IMR-90 (cell line): ENCODE measurements at regions not wholly inside any gene's neighbourhood (a gene's known extent, or its start where the extent isn't known, plus 50 kb on each side); places are given as distances from the start of the nearest gene placed in this dataset.

Experiments used
- ATAC-seq: fragments of 200-7000 bp; cut with Tn5 transposase; 2 replicates; pipeline ENCODE4 v1.9.1; 2020; ENCODE audit warnings: low read depth, mild to moderate bottlenecking, moderate library complexity
- BruUV-seq: library from RNA; stranded (reverse); fragments of 400-500 nt; replicated peaks from 2 replicates; lab custom pipeline; 2021; lab: Mats Ljungman, UMichigan
- CTCF ChIA-PET: fragments of 300-600 bp; formaldehyde crosslinking; extraction: SDS; loops from one replicate; lab custom pipeline; 2021; ENCODE audit warnings: antibody characterized with exemption; lab: Yijun Ruan, JAX
- POLR2A ChIA-PET: fragments of 300-600 bp; sonication (Branson Sonifier 250); formaldehyde crosslinking; loops from one replicate; lab custom pipeline; 2022; ENCODE audit warnings: antibody characterized with exemption; ENCODE audit not compliant: unreplicated experiment; lab: Charles Lee
- DNase-seq: peaks from one replicate; pipeline ENCODE4 v3.0.0; 2013
- H2AFZ ChIP-seq: replicated peaks from 2 replicates; pipeline ENCODE3; 2013; ENCODE audit warnings: low read length, mild to moderate bottlenecking; ENCODE audit not compliant: poor library complexity
- H2AK5ac ChIP-seq: 2 replicates; pipeline ENCODE4 v1.6.1; 2013; ENCODE audit warnings: low read depth, low read length, inconsistent platforms
- H2AK9ac ChIP-seq: replicated peaks from 2 replicates; pipeline ENCODE3; 2013; ENCODE audit warnings: mild to moderate bottlenecking, low read depth, low read length, moderate library complexity; ENCODE audit not compliant: poor library complexity
- H2BK120ac ChIP-seq: 2 replicates; pipeline ENCODE4 v1.6.1; 2013; ENCODE audit warnings: low read depth, low read length, inconsistent platforms
- H2BK15ac ChIP-seq: 3 replicates; pipeline ENCODE4 v1.6.1; 2013; ENCODE audit warnings: low read depth, low read length, inconsistent platforms
- H2BK20ac ChIP-seq: 2 replicates; pipeline ENCODE4 v1.6.1; 2013; ENCODE audit warnings: low read depth, mild to moderate bottlenecking, inconsistent platforms, low read length, moderate library complexity
- H2BK5ac ChIP-seq: 2 replicates; pipeline ENCODE4 v1.6.1; 2013; ENCODE audit warnings: mild to moderate bottlenecking, low read depth, low read length, inconsistent platforms; ENCODE audit not compliant: poor library complexity, severe bottlenecking
- H3K14ac ChIP-seq: replicated peaks from 2 replicates; pipeline ENCODE4 v1.6.1; 2013; ENCODE audit warnings: low read depth, low read length, inconsistent platforms
- H3K18ac ChIP-seq: 2 replicates; pipeline ENCODE4 v1.6.1; 2013; ENCODE audit warnings: low read depth, low read length, control low read depth
- H3K23ac ChIP-seq: 2 replicates; pipeline ENCODE4 v1.6.1; 2013; ENCODE audit warnings: low read depth, low read length, inconsistent platforms
- H3K27ac ChIP-seq: 2 replicates; pipeline ENCODE4 v1.5.1; 2013; ENCODE audit warnings: mild to moderate bottlenecking, control low read depth, low read length; ENCODE audit not compliant: insufficient read depth
- H3K27me3 ChIP-seq: 2 replicates; pipeline ENCODE4 v1.6.1; 2013; ENCODE audit warnings: low read length; ENCODE audit not compliant: control insufficient read depth, insufficient read depth
- H3K36me3 ChIP-seq: 2 replicates; pipeline ENCODE4 v1.6.1; 2013; ENCODE audit warnings: low read length, mixed read lengths; ENCODE audit not compliant: control insufficient read depth, insufficient read depth
- H3K4ac ChIP-seq: 2 replicates; pipeline ENCODE4 v1.6.1; 2013; ENCODE audit warnings: low read depth, low read length, inconsistent platforms
- H3K4me1 ChIP-seq: 2 replicates; pipeline ENCODE4 v1.6.1; 2013; ENCODE audit warnings: low read length, mixed read lengths; ENCODE audit not compliant: control insufficient read depth, insufficient read depth
- H3K4me2 ChIP-seq: 2 replicates; pipeline ENCODE4 v1.6.1; 2013; ENCODE audit warnings: low read depth, mild to moderate bottlenecking, control low read depth, low read length, moderate library complexity
- H3K4me3 ChIP-seq: 2 replicates; pipeline ENCODE4 v1.5.1; 2013; ENCODE audit warnings: low read depth, mild to moderate bottlenecking, control low read depth, low read length, moderate library complexity; ENCODE audit not compliant: insufficient read depth
- H3K56ac ChIP-seq: 2 replicates; pipeline ENCODE4 v1.6.1; 2013; ENCODE audit warnings: low read length, inconsistent platforms; ENCODE audit not compliant: insufficient read depth; ENCODE audit errors: extremely low read depth
- H3K79me1 ChIP-seq, 2 experiments: 2 replicates each; pipeline ENCODE4 v1.6.1; 2013; ENCODE audit warnings: low read length in 2 of 2, inconsistent platforms in 1 of 2, low read depth in 1 of 2
- H3K9ac ChIP-seq: 2 replicates; pipeline ENCODE4 v1.6.1; 2013; ENCODE audit warnings: low read depth, low read length, control low read depth
- H3K9me1 ChIP-seq: 2 replicates; pipeline ENCODE4 v1.6.1; 2013; ENCODE audit warnings: low read length, inconsistent platforms; ENCODE audit not compliant: insufficient read depth
- H3K9me3 ChIP-seq: 2 replicates; pipeline ENCODE4 v1.6.1; 2013; ENCODE audit warnings: low read length; ENCODE audit not compliant: control insufficient read depth, insufficient read depth
- H4K20me1 ChIP-seq: 2 replicates; pipeline ENCODE4 v1.6.1; 2013; ENCODE audit warnings: low read length, inconsistent platforms; ENCODE audit not compliant: insufficient read depth
- H4K5ac ChIP-seq: 2 replicates; pipeline ENCODE4 v1.6.1; 2013; ENCODE audit warnings: mild to moderate bottlenecking, low read depth, low read length, control low read depth
- H4K8ac ChIP-seq, 2 experiments: 2 replicates each; pipeline ENCODE4 v1.6.1; 2013; ENCODE audit warnings: low read depth in 2 of 2, low read length in 2 of 2, control low read depth in 1 of 2, inconsistent platforms in 1 of 2
- H4K91ac ChIP-seq: 2 replicates; pipeline ENCODE4 v1.6.1; 2013; ENCODE audit warnings: low read depth, low read length, inconsistent platforms; ENCODE audit not compliant: insufficient read depth
- BHLHE40 ChIP-seq: fragments of 150-350 bp; IDR thresholded peaks from 2 replicates; pipeline ENCODE4 v1.6.1; 2016; ENCODE audit warnings: mild to moderate bottlenecking, low read depth, low read length
- CEBPB ChIP-seq: IDR thresholded peaks from 2 replicates; pipeline ENCODE4 v1.6.1; 2012; ENCODE audit warnings: low read depth, low read length, improper control_type of control experiment
- CTCF ChIP-seq: conservative IDR thresholded peaks from 2 replicates; pipeline ENCODE4 v1.5.1; 2012; ENCODE audit warnings: mild to moderate bottlenecking, low read depth, low read length, improper control_type of control experiment
- FOS ChIP-seq: fragments of 150-350 bp; IDR thresholded peaks from 2 replicates; pipeline ENCODE4 v1.6.1; 2016; ENCODE audit warnings: low read depth, low read length
- MAFK ChIP-seq: IDR thresholded peaks from 2 replicates; pipeline ENCODE4 v1.6.1; 2012; ENCODE audit warnings: low read depth, low read length, improper control_type of control experiment
- MAZ ChIP-seq: IDR thresholded peaks from 2 replicates; pipeline ENCODE4 v1.6.1; 2012; ENCODE audit warnings: low read depth, mild to moderate bottlenecking, low read length, improper control_type of control experiment, moderate library complexity, borderline replicate concordance
- MXI1 ChIP-seq: IDR thresholded peaks from 2 replicates; pipeline ENCODE4 v1.6.1; 2012; ENCODE audit warnings: low read depth, mild to moderate bottlenecking, low read length, moderate library complexity, borderline replicate concordance
- NFE2L2 ChIP-seq: fragments of 150-350 bp; IDR thresholded peaks from 2 replicates; pipeline ENCODE4 v1.6.1; 2016; ENCODE audit warnings: low read depth, mild to moderate bottlenecking, low read length
- RAD21 ChIP-seq: IDR thresholded peaks from 2 replicates; pipeline ENCODE4 v1.6.1; 2012; ENCODE audit warnings: low read length, improper control_type of control experiment
- RFX5 ChIP-seq: IDR thresholded peaks from 2 replicates; pipeline ENCODE4 v1.8.0; 2012; ENCODE audit warnings: low read depth, mild to moderate bottlenecking, low read length, moderate library complexity
- SMC3 ChIP-seq: fragments of 150-350 bp; IDR thresholded peaks from 2 replicates; pipeline ENCODE4 v1.6.1; 2016; ENCODE audit warnings: low read depth, mild to moderate bottlenecking, antibody characterized with exemption, low read length, moderate library complexity
- WGBS, 2 experiments: methylation state at CpG; one replicate each; pipeline versions ENCODE4 v1.1.5 to v1.1.7; 2013; ENCODE audit warnings: missing lambda C conversion rate in 2 of 2; ENCODE audit not compliant: insufficient read length in 1 of 2; ENCODE audit errors: extremely low coverage in 2 of 2; 5-methylcytosine and 5-hydroxymethylcytosine counted together
- dilution Hi-C: fragments of 300-500 bp; cut with HindIII; formaldehyde crosslinking; loops from one replicate; pipeline ENCODE4 v1.14.3; 2018; ENCODE audit warnings: low sequenced_read_pairs; ENCODE audit not compliant: unreplicated experiment
- in situ Hi-C: fragments of 300-500 bp; cut with MboI; formaldehyde crosslinking; loops from 3 replicates; pipeline ENCODE4 v1.14.3; 2019; ENCODE audit warnings: low sequenced_read_pairs, inconsistent platforms, mixed read lengths
- intact Hi-C: fragments of 100-400 bp; cut with micrococcal nuclease; formaldehyde crosslinking; loops from 2 replicates; pipeline ENCODE4 v1.10.0; 2022
- TF ChIP-seq, protein P1 (sequence below): fragments of 150-350 bp; IDR thresholded peaks from 2 replicates; pipeline ENCODE4 v1.6.1; 2016; ENCODE audit warnings: low read depth, mild to moderate bottlenecking, low read length, moderate library complexity, borderline replicate concordance
- TF ChIP-seq, protein P2 (sequence below): fragments of 150-350 bp; IDR thresholded peaks from 2 replicates; pipeline ENCODE4 v1.6.1; 2017; ENCODE audit warnings: mild to moderate bottlenecking, antibody characterized with exemption, low read length, low read depth

GRCh38 chr12:127108360-127109215, 1158.4 kb upstream of the TMEM132C start:
- H3K36me3 ChIP-seq, result no peaks in the 10 kb centered on the region
- H4K5ac ChIP-seq, result no peak overlapping the region
- H4K91ac ChIP-seq, result no peak overlapping the region
- POLR2A ChIA-PET, result no interaction called here
- dilution Hi-C loops, result no loop called here
- H3K4ac ChIP-seq, result no peak overlapping the region
- H3K9me3 ChIP-seq, result no peaks in the 10 kb centered on the region; the same call in 1 of the 2 replicates
- H3K27ac ChIP-seq, result no peak overlapping the region
- no peak overlapping the region for H3K18ac ChIP-seq
- H2AFZ ChIP-seq, result no peak overlapping the region
- H3K9ac ChIP-seq, result no peak overlapping the region
- H2BK15ac ChIP-seq, result no peak overlapping the region
- WGBS, 2 experiments, result 0% methylated on average over 2 of the region's 7 CpGs; no CpG with 5 or more reads in 1 of the 2 experiments
- no peaks in the 10 kb centered on the region for H3K4me1 ChIP-seq
- H3K4me2 ChIP-seq, result no peak overlapping the region
- no peak overlapping the region for H2BK5ac ChIP-seq
- H3K14ac ChIP-seq, result no peak overlapping the region
- ATAC-seq (no peak), DNase-seq (peak; percentile 42)
- intact Hi-C loops, result loop anchor here (2.0 kb wide), 1 partner anchor 272 kb away; no protein-coding TSS in a partner anchor
- H3K9me1 ChIP-seq, result no peaks in the 10 kb centered on the region
- no peak overlapping the region for H3K4me3 ChIP-seq
- no peak overlapping the region for H2AK5ac ChIP-seq
- H4K20me1 ChIP-seq, result no peaks in the 10 kb centered on the region
- TF ChIP-seq MAZ, result no peak
- no peak for TF ChIP-seq MAFK
- TF ChIP-seq NFE2L2, result no peak
- TF ChIP-seq CEBPB, result peak; percentile 49
- TF ChIP-seq RAD21, result peak; percentile 61
- TF ChIP-seq RFX5, result no peak
- peak; percentile 74 for TF ChIP-seq SMC3
- peak; percentile 51 for TF ChIP-seq CTCF
- no peak for TF ChIP-seq MXI1
- no peak for TF ChIP-seq BHLHE40
- TF ChIP-seq FOS, result no peak
- TF ChIP-seq, protein P1, sequence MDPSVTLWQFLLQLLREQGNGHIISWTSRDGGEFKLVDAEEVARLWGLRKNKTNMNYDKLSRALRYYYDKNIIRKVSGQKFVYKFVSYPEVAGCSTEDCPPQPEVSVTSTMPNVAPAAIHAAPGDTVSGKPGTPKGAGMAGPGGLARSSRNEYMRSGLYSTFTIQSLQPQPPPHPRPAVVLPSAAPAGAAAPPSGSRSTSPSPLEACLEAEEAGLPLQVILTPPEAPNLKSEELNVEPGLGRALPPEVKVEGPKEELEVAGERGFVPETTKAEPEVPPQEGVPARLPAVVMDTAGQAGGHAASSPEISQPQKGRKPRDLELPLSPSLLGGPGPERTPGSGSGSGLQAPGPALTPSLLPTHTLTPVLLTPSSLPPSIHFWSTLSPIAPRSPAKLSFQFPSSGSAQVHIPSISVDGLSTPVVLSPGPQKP, result no peak
- TF ChIP-seq, protein P2, sequence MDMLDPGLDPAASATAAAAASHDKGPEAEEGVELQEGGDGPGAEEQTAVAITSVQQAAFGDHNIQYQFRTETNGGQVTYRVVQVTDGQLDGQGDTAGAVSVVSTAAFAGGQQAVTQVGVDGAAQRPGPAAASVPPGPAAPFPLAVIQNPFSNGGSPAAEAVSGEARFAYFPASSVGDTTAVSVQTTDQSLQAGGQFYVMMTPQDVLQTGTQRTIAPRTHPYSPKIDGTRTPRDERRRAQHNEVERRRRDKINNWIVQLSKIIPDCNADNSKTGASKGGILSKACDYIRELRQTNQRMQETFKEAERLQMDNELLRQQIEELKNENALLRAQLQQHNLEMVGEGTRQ, result no peak
- CTCF ChIA-PET, result interaction anchor here (0.9 to 2.1 kb wide), 7 partner anchors 10 to 569 kb away, joined by 3 to 22 read pairs (median 4); no protein-coding TSS in a partner anchor
- no peaks in the 10 kb centered on the region for H3K79me1 ChIP-seq
- in situ Hi-C loops, result loop anchor here (5.0 kb wide), 1 partner anchor 184 kb away; no protein-coding TSS in a partner anchor
- no peak overlapping the region for H3K23ac ChIP-seq
- H2AK9ac ChIP-seq, result no peak overlapping the region
- no peak overlapping the region for H2BK120ac ChIP-seq
- no TSS peak for BruUV-seq
- no peaks in the 10 kb centered on the region for H3K27me3 ChIP-seq
- H4K8ac ChIP-seq, result no peak overlapping the region
- H2BK20ac ChIP-seq, result no peak overlapping the region
- no peak overlapping the region for H3K56ac ChIP-seq
